Karpas-422 (cell line): ENCODE measurements at regions not wholly inside any gene's neighbourhood (a gene's known extent, or its start where the extent isn't known, plus 50 kb on each side); places are given as distances from the start of the nearest gene placed in this dataset.
A peak's percentile ranks its signal among the peaks of the same experiment; 100 is the strongest.
"Not testable (repeated sequence)": the region's sequence is repeated elsewhere in the genome, so short reads cannot be mapped to it uniquely, and the experiment has no call there.

ENCODE experiments used
- DNase-seq: peaks from one replicate; pipeline ENCODE4 v3.0.0-alpha.2; 2015
- H2AFZ ChIP-seq: fragments of 200-600 bp; sonication (generic); 2 replicates; pipeline ENCODE4 v1.6.1; 2014; ENCODE audit warnings: antibody characterized with exemption, low read length, mixed read lengths
- H3K27ac ChIP-seq: fragments of 200-600 bp; sonication (generic); 2 replicates; pipeline ENCODE4 v1.5.1; 2014; ENCODE audit warnings: mild to moderate bottlenecking, low read length, moderate library complexity
- H3K27me3 ChIP-seq: fragments of 200-600 bp; sonication (generic); 2 replicates; pipeline ENCODE4 v1.6.1; 2014; ENCODE audit warnings: low read length, mixed read lengths
- H3K36me3 ChIP-seq: fragments of 200-600 bp; sonication (generic); 2 replicates; pipeline ENCODE4 v1.6.1; 2014; ENCODE audit warnings: low read length, mixed read lengths; ENCODE audit not compliant: insufficient read depth
- H3K4me1 ChIP-seq: fragments of 200-600 bp; sonication (generic); 2 replicates; pipeline ENCODE4 v1.6.1; 2014; ENCODE audit warnings: mild to moderate bottlenecking, low read length, mixed read lengths
- H3K4me2 ChIP-seq: fragments of 200-600 bp; sonication (generic); 2 replicates; pipeline ENCODE4 v1.6.1; 2014; ENCODE audit warnings: low read length, low read depth, mild to moderate bottlenecking; ENCODE audit not compliant: poor library complexity, severe bottlenecking
- H3K4me3 ChIP-seq: fragments of 200-600 bp; sonication (generic); 2 replicates; pipeline ENCODE4 v1.5.1; 2014; ENCODE audit warnings: mild to moderate bottlenecking, antibody characterized with exemption, low read length, mixed read lengths
- H3K79me2 ChIP-seq: fragments of 200-600 bp; sonication (generic); 2 replicates; pipeline ENCODE4 v1.6.1; 2014; ENCODE audit warnings: mild to moderate bottlenecking, low read length, mixed read lengths
- H3K9ac ChIP-seq: fragments of 200-600 bp; sonication (generic); 2 replicates; pipeline ENCODE4 v1.6.0; 2014; ENCODE audit warnings: low read length
- H3K9me2 ChIP-seq: fragments of 200-600 bp; sonication (generic), shearing (Covaris generic); replicated peaks from 2 replicates; pipeline ENCODE4 v1.6.0; 2014; ENCODE audit warnings: mild to moderate bottlenecking, low read length, moderate library complexity; ENCODE audit not compliant: insufficient read depth
- H3K9me3 ChIP-seq: fragments of 300-700, 200-600 bp; sonication (generic); 2 replicates; pipeline ENCODE4 v1.6.1; 2014; ENCODE audit warnings: low read length, mixed read lengths
- H4K20me1 ChIP-seq: fragments of 200-600 bp; sonication (generic); 2 replicates; pipeline ENCODE4 v1.6.1; 2014; ENCODE audit warnings: mild to moderate bottlenecking, antibody characterized with exemption, low read length, low read depth; ENCODE audit not compliant: insufficient read depth

GRCh38 chr17:70746574-70746973 is 577.2 kb downstream of the KCNJ2 start:
- not testable (repeated sequence) for H3K9me2 ChIP-seq, DNase-seq, H3K36me3 ChIP-seq, H3K4me2 ChIP-seq, H4K20me1 ChIP-seq, H3K27ac ChIP-seq, H3K79me2 ChIP-seq, H3K4me1 ChIP-seq, H3K9ac ChIP-seq, H3K4me3 ChIP-seq, H3K27me3 ChIP-seq, H3K9me3 ChIP-seq, H2AFZ ChIP-seq

- Histone ChIP-seq H3K9me3 (no peaks in the 10 kb centered on the region), H3K4me3 (no peak overlapping the region), H3K27me3 (no peaks in the 10 kb centered on the region), H3K9me2 (no peaks in the 10 kb centered on the region), H2AFZ (no peak overlapping the region), H3K4me2 (no peak overlapping the region), H3K36me3 (no peaks in the 10 kb centered on the region), H3K27ac (no peak overlapping the region), H3K79me2 (no peaks in the 10 kb centered on the region), H3K4me1 (no peaks in the 10 kb centered on the region), H3K9ac (no peak overlapping the region), H4K20me1 (no peaks in the 10 kb centered on the region)
- no peak for DNase-seq
Measured at GRCh38 chr17:70750983-70751382, 581.7 kb downstream of the KCNJ2 start.

- H4K20me1 ChIP-seq, H3K4me1 ChIP-seq, H3K27me3 ChIP-seq, H2AFZ ChIP-seq, H3K9me2 ChIP-seq, H3K9me3 ChIP-seq, DNase-seq, H3K4me3 ChIP-seq, H3K36me3 ChIP-seq, H3K4me2 ChIP-seq, H3K27ac ChIP-seq, H3K79me2 ChIP-seq, H3K9ac ChIP-seq: not testable (repeated sequence)
Measured at GRCh38 chr17:70752461-70752860, 583.1 kb downstream of the KCNJ2 start.

GRCh38 chr17:70752966-70753467 is 583.7 kb downstream of the KCNJ2 start:
- H3K9me2 ChIP-seq = no peaks in the 10 kb centered on the region
- H3K9me3 ChIP-seq = no peaks in the 10 kb centered on the region
- no peaks in the 10 kb centered on the region for H3K36me3 ChIP-seq
- no peak overlapping the region for H3K4me2 ChIP-seq
- H3K79me2 ChIP-seq = no peaks in the 10 kb centered on the region
- H3K4me1 ChIP-seq = no peaks in the 10 kb centered on the region
- H3K4me3 ChIP-seq = no peak overlapping the region
- H4K20me1 ChIP-seq = no peaks in the 10 kb centered on the region
- no peak for DNase-seq
- H3K9ac ChIP-seq = no peak overlapping the region
- no peak overlapping the region for H2AFZ ChIP-seq
- no peak overlapping the region for H3K27ac ChIP-seq
- no peaks in the 10 kb centered on the region for H3K27me3 ChIP-seq

GRCh38 chr17:70763018-70763417 is 593.7 kb downstream of the KCNJ2 start:
- no peaks in the 10 kb centered on the region for H4K20me1 ChIP-seq
- no peaks in the 10 kb centered on the region for H3K27me3 ChIP-seq
- H3K36me3 ChIP-seq = no peaks in the 10 kb centered on the region

GRCh38 chr17:70767102-70767701 is 597.9 kb downstream of the KCNJ2 start:
- Histone ChIP-seq H4K20me1 (no peaks in the 10 kb centered on the region), H3K27me3 (no peaks in the 10 kb centered on the region), H3K9me3 (no peaks in the 10 kb centered on the region), H3K9ac (no peak overlapping the region), H3K9me2 (no peaks in the 10 kb centered on the region), H3K36me3 (no peaks in the 10 kb centered on the region), H3K4me1 (no peaks in the 10 kb centered on the region), H2AFZ (no peak overlapping the region), H3K27ac (no peak overlapping the region), H3K4me2 (no peak overlapping the region), H3K4me3 (no peak overlapping the region), H3K79me2 (no peaks in the 10 kb centered on the region)
- DNase-seq = peak; percentile 71

More at GRCh38 chr17:70763018-70763417, 593.7 kb downstream of the KCNJ2 start:
- no peaks in the 10 kb centered on the region for H3K9me2 ChIP-seq
- no peak overlapping the region for H3K4me2 ChIP-seq
- no peak for DNase-seq
- no peak overlapping the region for H3K27ac ChIP-seq
- H3K4me1 ChIP-seq = no peaks in the 10 kb centered on the region
- H3K9ac ChIP-seq = no peak overlapping the region
- no peak overlapping the region for H3K4me3 ChIP-seq
- no peak overlapping the region for H2AFZ ChIP-seq
- H3K79me2 ChIP-seq = no peaks in the 10 kb centered on the region
- H3K9me3 ChIP-seq = no peaks in the 10 kb centered on the region

GRCh38 chr17:70769956-70770355 is 600.6 kb downstream of the KCNJ2 start:
- H3K4me3 ChIP-seq = no peak overlapping the region
- H2AFZ ChIP-seq = no peak overlapping the region
- no peaks in the 10 kb centered on the region for H4K20me1 ChIP-seq
- no peaks in the 10 kb centered on the region for H3K9me3 ChIP-seq
- no peak overlapping the region for H3K4me2 ChIP-seq
- no peaks in the 10 kb centered on the region for H3K36me3 ChIP-seq
- no peak overlapping the region for H3K9ac ChIP-seq
- H3K27ac ChIP-seq = no peak overlapping the region
- no peaks in the 10 kb centered on the region for H3K27me3 ChIP-seq
- no peaks in the 10 kb centered on the region for H3K79me2 ChIP-seq
- DNase-seq = no peak
- no peaks in the 10 kb centered on the region for H3K4me1 ChIP-seq
- no peaks in the 10 kb centered on the region for H3K9me2 ChIP-seq

- no peak overlapping the region for H3K4me2 ChIP-seq
Measured at GRCh38 chr17:70771804-70772386, 602.6 kb downstream of the KCNJ2 start.

More at GRCh38 chr17:70771804-70772386, 602.6 kb downstream of the KCNJ2 start:
- no peaks in the 10 kb centered on the region for H3K36me3 ChIP-seq
- no peaks in the 10 kb centered on the region for H3K27me3 ChIP-seq
- no peak overlapping the region for H2AFZ ChIP-seq
- no peak overlapping the region for H3K9ac ChIP-seq
- no peaks in the 10 kb centered on the region for H3K9me3 ChIP-seq
- no peak overlapping the region for H3K4me3 ChIP-seq
- H3K4me1 ChIP-seq = peaks cover 4% of the 10 kb centered on the region; the same call in 1 of the 2 replicates
- DNase-seq = no peak
- H3K79me2 ChIP-seq = no peaks in the 10 kb centered on the region
- H3K27ac ChIP-seq = no peak overlapping the region
- H4K20me1 ChIP-seq = no peaks in the 10 kb centered on the region
- no peaks in the 10 kb centered on the region for H3K9me2 ChIP-seq
